Gastroesophageal sphincter (tissue), 3 donors: ENCODE measurements at regions not wholly inside any gene's neighbourhood (a gene's known extent, or its start where the extent isn't known, plus 50 kb on each side); places are given as distances from the start of the nearest gene placed in this dataset.

ENCODE experiments used
- CTCF ChIP-seq, 4 experiments: fragments of 200-600 bp in 2 of 4; fragments of 450-650 bp in 2 of 4; sonication (generic) in 1 of 4; IDR thresholded peaks; one replicate each; pipeline ENCODE4 v1.5.1; 2017 to 2019; ENCODE audit warnings: antibody characterized with exemption in 4 of 4, mild to moderate bottlenecking in 2 of 4, moderate library complexity in 2 of 4
- EP300 ChIP-seq: sonication (generic); formaldehyde crosslinking; IDR thresholded peaks from one replicate; pipeline ENCODE4 v1.6.1; 2017; ENCODE audit warnings: antibody characterized with exemption, mild to moderate bottlenecking
- POLR2A ChIP-seq, 2 donors: fragments of 450-650 bp; IDR thresholded peaks; one replicate each; pipeline ENCODE4 v1.6.1; 2017; ENCODE audit warnings: antibody characterized with exemption in 2 of 2, mild to moderate bottlenecking in 2 of 2, moderate library complexity in 1 of 2
- POLR2AphosphoS5 ChIP-seq: sonication (generic); formaldehyde crosslinking; IDR thresholded peaks from one replicate; pipeline ENCODE4 v1.6.1; 2017; ENCODE audit warnings: antibody characterized with exemption

GRCh38 chr14:22079766-22080165, 406.1 kb upstream of the OR4E1 start:
- TF ChIP-seq POLR2A (IDR thresholded peaks at IDR 0.05): no peak
- no peak for TF ChIP-seq EP300
- TF ChIP-seq POLR2AphosphoS5: no peak
- TF ChIP-seq CTCF (IDR thresholded peaks at IDR 0.05): no peak
